ENCODE measurements at regions not wholly inside any gene's neighbourhood (a gene's known extent, or its start where the extent isn't known, plus 50 kb on each side); places are given as distances from the start of the nearest gene placed in this dataset.

- Histone ChIP-seq H3K36me3 (no peaks in the 10 kb centered on the region), H3K4me1 (no peaks in the 10 kb centered on the region), H3K27ac (no peak overlapping the region), H3K9me3 (no peaks in the 10 kb centered on the region), H3K4me3 (no peak overlapping the region), H3K27me3 (peaks cover 3% of the 10 kb centered on the region)
- no peak for DNase-seq (ENCODE audit: low spot score in 2 of 2)
- TF ChIP-seq POLR2A (IDR thresholded peaks at IDR 0.05): no peak
- no peak for TF ChIP-seq POLR2AphosphoS5 (IDR thresholded peaks at IDR 0.05)
- TF ChIP-seq CTCF (IDR thresholded peaks at IDR 0.05): no peak
- TF ChIP-seq EP300 (IDR thresholded peaks at IDR 0.05): no peak
- WGBS: 79% methylated on average over 4 of the region's 5 CpGs
Observed at GRCh38 chr5:141785711-141786110, 92.5 kb downstream of the PCDH1 start.

- no peak for TF ChIP-seq POLR2A (IDR thresholded peaks at IDR 0.05)
- no peak for TF ChIP-seq POLR2AphosphoS5 (IDR thresholded peaks at IDR 0.05)
- no peak for TF ChIP-seq EP300 (IDR thresholded peaks at IDR 0.05)
- no peak for TF ChIP-seq CTCF (IDR thresholded peaks at IDR 0.05)
- peaks cover 3% of the 10 kb centered on the region for H3K27me3 ChIP-seq
- H3K36me3 ChIP-seq: no peaks in the 10 kb centered on the region
- no peaks in the 10 kb centered on the region for H3K9me3 ChIP-seq
- H3K4me3 ChIP-seq: no peak overlapping the region
- no peak overlapping the region for H3K27ac ChIP-seq
- DNase-seq (ENCODE audit: low spot score in 2 of 2): no peak
- 40% methylated on average over 3 of the region's 4 CpGs for WGBS
- H3K4me1 ChIP-seq: no peaks in the 10 kb centered on the region
Observed at GRCh38 chr5:141785135-141785534, 93.1 kb downstream of the PCDH1 start.

- DNase-seq (ENCODE audit: low spot score in 2 of 2): no peak
- TF ChIP-seq CTCF (IDR thresholded peaks at IDR 0.05): no peak
- TF ChIP-seq EP300 (IDR thresholded peaks at IDR 0.05): no peak
- TF ChIP-seq POLR2AphosphoS5 (IDR thresholded peaks at IDR 0.05): no peak
- no peak for TF ChIP-seq POLR2A (IDR thresholded peaks at IDR 0.05)
- Histone ChIP-seq H3K36me3 (no peaks in the 10 kb centered on the region), H3K9me3 (no peaks in the 10 kb centered on the region), H3K4me1 (no peaks in the 10 kb centered on the region), H3K27me3 (peaks cover 3% of the 10 kb centered on the region), H3K27ac (no peak overlapping the region), H3K4me3 (no peak overlapping the region)
- WGBS: 90% methylated on average over 5 of the region's 5 CpGs
Observed at GRCh38 chr5:141784529-141784928, 93.7 kb downstream of the PCDH1 start.

- H3K36me3 ChIP-seq: no peaks in the 10 kb centered on the region
- H3K9me3 ChIP-seq: no peaks in the 10 kb centered on the region
- TF ChIP-seq CTCF (IDR thresholded peaks at IDR 0.05): no peak
- no peak for DNase-seq (ENCODE audit: low spot score in 2 of 2)
- no peak overlapping the region for H3K4me3 ChIP-seq
- no peak overlapping the region for H3K27ac ChIP-seq
- WGBS: 82% methylated on average over 4 of the region's 4 CpGs
- H3K27me3 ChIP-seq: peaks cover 3% of the 10 kb centered on the region
- no peaks in the 10 kb centered on the region for H3K4me1 ChIP-seq
Observed at GRCh38 chr5:141783947-141784296, 94.3 kb downstream of the PCDH1 start.

- no peaks in the 10 kb centered on the region for H3K4me1 ChIP-seq
- 76% methylated on average over 11 of the region's 17 CpGs for WGBS
- H3K27ac ChIP-seq: no peak overlapping the region
- H3K4me3 ChIP-seq: no peak overlapping the region
- DNase-seq (ENCODE audit: low spot score in 2 of 2): no peak
- no peaks in the 10 kb centered on the region for H3K36me3 ChIP-seq
- no peak for TF ChIP-seq POLR2AphosphoS5 (IDR thresholded peaks at IDR 0.05)
- TF ChIP-seq POLR2A (IDR thresholded peaks at IDR 0.05): no peak
- TF ChIP-seq EP300 (IDR thresholded peaks at IDR 0.05): no peak
- H3K9me3 ChIP-seq: no peaks in the 10 kb centered on the region
- H3K27me3 ChIP-seq: peaks cover 3% of the 10 kb centered on the region
Observed at GRCh38 chr5:141783005-141783946, 94.9 kb downstream of the PCDH1 start.

All from suprapubic skin (tissue), 4 donors.